Brain pericyte (primary cell): ENCODE measurements at regions not wholly inside any gene's neighbourhood (a gene's known extent, or its start where the extent isn't known, plus 50 kb on each side); places are given as distances from the start of the nearest gene placed in this dataset.
"Not testable (repeated sequence)": the region's sequence is repeated elsewhere in the genome, so short reads cannot be mapped to it uniquely, and the experiment has no call there.

Source experiments
- DNase-seq: peaks from one replicate; pipeline ENCODE4 v3.0.0-alpha.2; 2012; ENCODE audit warnings: low read depth, low spot score

DNA sequence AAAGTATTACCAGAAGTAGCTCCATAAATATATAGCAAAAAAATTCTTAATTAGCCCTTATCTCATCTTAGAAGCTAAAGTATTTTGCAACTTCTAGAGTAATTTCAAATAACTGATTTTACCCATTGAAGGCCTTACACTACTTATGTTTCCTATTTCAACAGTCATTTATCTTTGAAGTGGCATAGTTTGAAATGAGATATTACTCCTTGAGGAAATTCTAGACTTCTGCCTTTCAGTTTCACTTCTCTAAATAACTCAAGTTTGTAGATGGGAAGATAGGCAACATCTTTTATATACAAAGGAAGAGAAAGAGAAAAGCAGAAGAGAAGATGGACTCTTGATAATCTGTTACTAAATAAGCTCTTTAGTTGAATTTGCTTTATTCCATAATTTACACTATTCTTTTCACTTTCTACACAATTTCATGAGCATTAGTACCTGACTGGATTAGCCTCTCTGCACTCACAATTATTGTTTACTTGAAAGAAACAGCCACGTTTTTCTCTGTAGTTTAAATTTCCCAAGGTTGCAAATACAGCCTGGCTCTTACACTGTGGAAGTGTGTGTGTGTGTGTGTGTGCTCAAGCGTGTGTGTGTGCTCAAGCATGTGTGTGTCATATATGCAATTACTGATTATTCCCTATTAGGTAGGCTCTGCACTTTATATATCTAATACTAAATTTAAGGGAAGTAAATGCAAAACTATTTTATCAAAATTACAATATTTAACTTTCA lies 60.6 kb upstream of the EMB start:
- DNase-seq = no peak

DNA sequence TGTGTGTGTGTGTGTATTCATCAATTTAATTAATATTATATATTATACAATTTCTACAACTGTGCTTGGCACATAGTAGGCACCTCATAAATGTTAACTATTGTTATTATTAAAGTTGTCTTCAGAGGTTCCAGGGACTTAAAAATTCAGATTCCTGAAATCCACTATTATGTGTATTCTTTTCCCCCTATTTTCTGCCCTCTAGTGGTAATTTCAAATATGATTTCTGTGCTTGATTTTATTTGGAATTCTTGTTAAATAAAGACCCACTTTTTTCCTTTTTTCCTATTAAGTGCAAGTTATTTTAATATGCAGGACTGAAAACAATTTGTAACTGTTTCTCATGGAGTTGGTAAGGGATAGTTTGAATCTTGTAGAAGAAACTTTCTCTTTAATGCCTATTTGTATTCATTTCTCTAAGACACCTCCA lies 72.0 kb upstream of the EMB start:
- DNase-seq = not testable (repeated sequence)

- DNase-seq = not testable (repeated sequence)
Measured at GRCh38 chr5:50521060-50521459, 80.0 kb upstream of the EMB start.

DNA sequence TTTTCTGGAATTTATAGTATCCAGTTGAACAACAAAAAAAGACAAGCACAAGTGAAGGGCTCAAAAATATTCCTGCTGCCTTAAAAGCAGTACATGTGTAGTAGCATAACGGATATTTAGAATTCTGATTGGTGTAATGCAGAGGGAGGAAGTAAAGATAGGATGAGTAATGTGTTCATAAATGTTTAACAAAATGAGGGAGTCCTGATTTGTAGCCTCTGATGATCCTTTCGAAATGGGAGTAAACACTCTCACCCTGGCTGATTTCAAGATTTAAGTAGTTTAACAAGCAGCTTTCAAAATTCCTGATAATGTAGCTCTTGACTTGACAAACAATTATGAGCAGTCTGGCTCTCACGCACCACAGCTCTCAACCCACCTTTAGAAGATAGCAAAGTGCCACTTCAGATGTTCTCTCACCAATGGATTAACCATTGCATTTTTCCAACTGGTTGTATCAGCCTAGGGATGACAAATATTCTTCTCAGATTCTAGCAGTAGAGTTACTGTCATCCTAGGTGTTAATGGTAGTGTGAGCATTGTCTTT lies 86.5 kb upstream of the EMB start:
- DNase-seq = not testable (repeated sequence)

- DNase-seq = no peak
Measured at GRCh38 chr5:50535393-50535792, 94.3 kb upstream of the EMB start.

GRCh38 chr5:50537534-50537933 lies 96.4 kb upstream of the EMB start:
- not testable (repeated sequence) for DNase-seq

GRCh38 chr5:50547303-50547702 lies 106.2 kb upstream of the EMB start:
- DNase-seq = no peak

DNA sequence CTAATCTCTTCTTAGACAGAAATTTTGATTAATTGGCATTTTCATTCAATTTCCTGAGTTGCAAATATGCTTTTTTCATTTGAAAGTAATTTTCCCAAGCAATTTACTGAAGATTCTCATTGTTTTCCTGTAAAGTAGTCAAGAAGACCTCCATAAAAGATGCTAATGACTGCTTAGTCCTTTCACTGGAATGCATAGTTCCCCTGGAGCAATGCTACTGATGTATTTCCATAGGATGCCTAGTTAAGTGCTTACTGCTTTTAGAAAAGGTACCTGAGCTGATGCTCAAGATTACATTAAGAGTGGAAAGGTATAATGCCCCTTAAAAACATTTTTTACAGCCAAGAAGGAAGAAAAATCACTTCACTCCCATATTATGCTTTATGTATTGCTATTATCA lies 109.2 kb upstream of the EMB start:
- DNase-seq = no peak

DNA sequence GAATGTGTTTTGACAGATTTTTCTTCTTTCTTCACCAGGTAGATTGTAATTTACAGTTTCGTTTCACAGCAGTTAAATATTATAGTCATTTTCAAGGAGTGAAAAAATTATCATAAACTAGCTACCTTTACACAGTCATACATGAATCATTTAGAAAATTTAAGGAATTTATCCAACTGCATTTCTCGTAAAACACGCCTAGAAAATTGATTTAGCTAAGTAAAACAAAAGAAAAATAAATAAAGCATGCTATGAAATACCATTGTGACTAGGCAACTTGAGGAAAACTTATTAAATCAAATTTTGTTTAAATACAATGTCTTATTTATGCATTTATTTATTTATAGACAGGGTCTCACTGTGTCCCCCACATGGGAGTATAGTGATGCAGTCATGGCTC lies 109.9 kb upstream of the EMB start:
- no peak for DNase-seq

GRCh38 chr5:50553560-50553984 lies 112.5 kb upstream of the EMB start:
- no peak for DNase-seq

DNA sequence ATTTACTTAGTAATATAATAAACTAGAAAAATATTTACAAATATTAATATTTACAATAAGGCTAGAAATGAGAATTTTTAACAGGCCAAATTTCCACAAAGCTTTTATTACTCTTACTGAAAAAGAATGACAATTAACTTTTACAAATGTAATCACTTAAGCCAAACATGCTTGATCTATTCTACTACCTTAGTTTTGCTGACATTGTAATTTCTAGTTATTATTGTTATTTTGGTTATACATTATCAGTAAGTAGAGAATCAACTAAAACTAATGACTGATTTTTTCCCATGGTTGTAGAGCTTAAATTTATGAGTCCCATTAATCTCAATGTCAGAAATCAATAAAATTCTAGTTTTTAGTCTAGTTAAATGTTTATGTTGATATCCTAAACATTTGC lies 107.8 kb upstream of the PARP8 start:
- not testable (repeated sequence) for DNase-seq

DNA sequence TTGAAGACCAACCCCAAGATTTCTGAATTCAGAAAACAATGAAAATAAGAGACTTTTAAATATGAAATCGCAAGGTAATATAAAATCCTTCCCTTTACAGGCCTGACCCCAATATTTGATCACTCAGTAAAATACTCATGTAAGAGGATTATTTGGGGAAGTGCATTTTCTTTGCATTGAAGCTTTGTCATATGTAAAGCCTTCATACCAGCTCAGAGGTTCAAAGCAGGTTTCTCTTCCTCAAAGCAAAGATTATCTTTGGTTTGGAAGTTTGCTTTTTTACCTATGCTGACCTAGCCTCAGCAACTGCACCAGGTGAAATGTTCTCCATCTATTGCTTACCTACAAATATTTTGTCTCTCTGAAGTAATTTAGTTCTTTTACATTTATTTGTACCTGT lies 106.5 kb upstream of the PARP8 start:
- no peak for DNase-seq

DNA sequence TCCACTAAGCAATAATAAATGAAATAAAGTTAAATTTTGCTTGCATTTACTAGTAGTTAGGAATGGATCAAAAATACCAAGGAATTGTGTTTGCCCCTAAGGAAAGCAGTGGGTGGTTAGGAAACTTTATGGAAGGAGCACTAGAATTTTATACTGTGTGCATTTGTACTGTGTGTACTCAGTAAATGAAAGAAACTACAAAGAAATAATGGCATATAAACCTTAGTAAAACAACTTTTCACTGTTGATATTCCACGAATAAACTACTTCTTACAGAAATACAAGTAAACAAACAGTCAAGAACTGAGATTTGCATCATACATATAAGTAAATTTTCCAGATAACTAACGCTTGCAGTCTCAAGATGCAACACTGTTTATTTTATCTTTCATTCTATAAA lies 103.7 kb upstream of the PARP8 start:
- DNase-seq = no peak

GRCh38 chr5:50564079-50564478 lies 102.4 kb upstream of the PARP8 start:
- DNase-seq = no peak

GRCh38 chr5:50564558-50564957 lies 101.9 kb upstream of the PARP8 start:
- DNase-seq = no peak

- DNase-seq = no peak
Measured at GRCh38 chr5:50574121-50574520, 92.3 kb upstream of the PARP8 start.

DNA sequence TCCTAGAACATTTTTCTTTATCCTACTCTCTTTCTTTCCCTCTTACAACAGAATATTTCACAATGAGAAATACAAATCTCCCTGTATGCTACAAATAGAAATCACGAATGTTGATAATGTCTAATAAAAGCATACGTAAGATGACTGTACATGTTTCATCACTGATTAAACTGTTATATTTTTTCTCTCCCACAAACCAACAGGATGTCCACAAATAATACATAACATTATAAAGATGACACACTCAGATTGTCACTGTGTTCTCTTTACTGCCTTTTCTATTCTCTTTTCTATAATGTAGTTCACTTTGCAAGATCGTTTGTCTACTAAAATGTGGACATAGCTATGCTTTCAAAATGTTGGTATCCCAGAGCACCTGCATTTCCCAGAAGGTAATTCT lies 90.7 kb upstream of the PARP8 start:
- no peak for DNase-seq

DNA sequence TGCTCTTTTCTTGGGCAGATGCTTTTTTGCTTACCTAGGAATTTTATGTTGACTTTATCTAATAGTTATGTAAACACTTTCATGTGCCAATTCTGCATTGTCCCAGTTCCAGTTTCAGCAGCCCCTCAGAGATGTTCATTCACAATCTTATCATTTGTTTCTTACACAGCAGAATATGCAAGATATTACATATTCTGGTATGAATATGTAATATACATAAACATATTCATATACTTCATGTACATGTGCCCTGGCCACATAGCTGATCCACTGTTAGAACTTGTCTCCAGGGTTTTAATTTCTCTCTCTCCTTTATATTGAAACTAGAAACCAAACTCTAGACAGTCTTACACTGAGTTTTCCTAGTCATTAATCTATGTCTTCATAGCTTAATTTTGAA lies 90.2 kb upstream of the PARP8 start:
- DNase-seq = no peak

DNA sequence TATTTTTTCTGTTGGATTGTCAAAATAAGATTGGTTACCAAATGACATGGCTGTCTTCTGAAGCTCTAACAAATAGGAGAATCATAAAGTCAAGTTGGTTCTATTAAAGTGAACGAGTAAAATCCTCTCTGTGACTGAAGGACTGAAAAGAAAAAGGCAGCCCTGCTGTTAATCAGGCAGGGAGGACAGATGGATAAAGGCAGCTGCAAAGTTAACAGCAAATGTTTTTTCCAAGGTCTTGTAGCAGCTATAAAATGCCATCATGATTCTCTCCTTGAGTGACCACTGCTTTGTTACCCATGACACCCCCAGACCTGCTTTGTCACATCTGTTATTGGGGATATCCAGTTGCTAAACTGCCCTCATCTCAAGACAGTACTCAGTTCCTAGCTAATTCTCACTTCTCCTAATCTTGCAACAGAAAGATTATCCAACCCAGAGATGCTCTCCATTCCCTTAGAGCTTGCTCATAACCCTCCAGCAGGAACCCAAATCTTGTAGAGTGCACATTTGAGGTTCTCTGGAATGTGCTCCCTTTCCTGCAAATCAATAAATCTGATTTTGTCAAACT lies 89.7 kb upstream of the PARP8 start:
- no peak for DNase-seq

GRCh38 chr5:50580506-50580905 lies 85.9 kb upstream of the PARP8 start:
- no peak for DNase-seq

DNA sequence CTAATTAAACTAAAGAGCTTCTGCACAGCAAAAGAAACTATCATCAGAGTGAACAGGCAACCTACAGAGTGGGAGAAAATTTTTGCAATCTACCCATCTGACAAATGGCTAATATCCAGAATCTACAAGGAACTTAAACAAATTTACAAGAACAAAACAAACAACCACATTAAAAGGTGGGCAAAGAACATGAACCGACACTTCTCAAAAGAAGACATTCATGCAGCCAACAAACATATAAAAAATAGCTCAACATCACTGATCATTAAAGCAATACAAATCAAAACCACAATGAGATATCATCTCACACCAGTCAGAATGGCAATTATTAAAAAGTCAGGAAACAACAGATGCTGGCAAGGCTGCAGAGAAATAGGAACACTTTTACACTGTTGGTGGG lies 84.6 kb upstream of the PARP8 start:
- DNase-seq = not testable (repeated sequence)

DNA sequence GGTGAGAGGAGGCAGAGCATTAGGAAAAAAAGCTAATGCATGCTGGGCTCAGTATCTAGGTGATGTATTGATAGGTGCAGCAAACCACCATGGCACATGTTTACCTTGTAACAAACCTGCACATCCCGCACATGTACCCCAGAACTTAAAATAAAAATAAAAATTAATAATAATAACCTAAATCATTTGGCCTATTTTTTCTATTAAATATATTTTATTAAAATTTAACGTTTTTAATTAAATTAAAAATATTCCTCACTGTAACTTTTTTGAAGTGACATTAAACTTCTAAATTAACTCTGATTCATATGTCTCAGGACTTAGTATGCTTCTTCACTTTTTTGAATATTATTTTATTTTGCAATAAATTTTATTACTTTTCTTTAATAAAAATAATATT lies 83.7 kb upstream of the PARP8 start:
- DNase-seq = no peak

GRCh38 chr5:50583621-50584020 lies 82.8 kb upstream of the PARP8 start:
- DNase-seq = no peak
